Vagina (tissue), 2 donors: ENCODE measurements at regions not wholly inside any gene's neighbourhood (a gene's known extent, or its start where the extent isn't known, plus 50 kb on each side); places are given as distances from the start of the nearest gene placed in this dataset.

Source experiments
- DNase-seq, 2 donors: peaks; one replicate each; pipeline ENCODE4 v3.0.0-alpha.2; 2017; ENCODE audit errors: extremely low spot score in 2 of 2
- H3K27ac ChIP-seq: fragments of 200-600 bp; sonication (generic); one replicate; pipeline ENCODE4 v1.5.1; 2019
- H3K27me3 ChIP-seq: fragments of 200-600 bp; sonication (generic); one replicate; pipeline ENCODE4 v1.5.1; 2019
- H3K36me3 ChIP-seq, 2 donors: fragments of 200-600 bp; sonication (generic); one replicate each; pipeline ENCODE4 v1.5.1; 2017 to 2019
- H3K4me1 ChIP-seq: fragments of 200-600 bp; sonication (generic); one replicate; pipeline ENCODE4 v1.5.1; 2019
- H3K4me3 ChIP-seq, 2 donors: fragments of 200-600 bp; sonication (generic); 1 replicate in 1 of 2; 2 replicates in 1 of 2; pipeline ENCODE4 v1.5.1; 2016 to 2019
- H3K9me3 ChIP-seq: fragments of 200-600 bp; sonication (generic); one replicate; pipeline ENCODE4 v1.5.1; 2019
- POLR2A ChIP-seq, 2 donors: fragments of 450-650 bp; IDR thresholded peaks; one replicate each; pipeline ENCODE4 v1.6.1; 2017; ENCODE audit warnings: antibody characterized with exemption in 2 of 2, mild to moderate bottlenecking in 2 of 2, moderate library complexity in 2 of 2
- POLR2AphosphoS5 ChIP-seq, 2 donors: sonication (generic); formaldehyde crosslinking; IDR thresholded peaks; one replicate each; pipeline ENCODE4 v1.9.0; 2017; ENCODE audit warnings: antibody characterized with exemption in 2 of 2, mild to moderate bottlenecking in 2 of 2, low read depth in 1 of 2; ENCODE audit not compliant: insufficient read depth in 1 of 2
- intact Hi-C: fragments of 100-400 bp; cut with DNase I; formaldehyde crosslinking; loops from one replicate; pipeline ENCODE4 v1.15.1; 2023
- TF ChIP-seq, protein P1 (sequence below), 3 experiments: fragments of 450-650 bp in 2 of 3; fragments of 200-600 bp in 1 of 3; sonication (generic) in 1 of 3; IDR thresholded peaks; one replicate each; pipeline ENCODE4 v1.5.1; 2017 to 2019; ENCODE audit warnings: antibody characterized with exemption in 3 of 3, mild to moderate bottlenecking in 2 of 3, moderate library complexity in 2 of 3

- intact Hi-C loops: no loop called here
- no peak overlapping the region for H3K27ac ChIP-seq
These were observed 249.5 kb upstream of the FN1 start for GRCh38 chr2:215685238-215685990.

DNA sequence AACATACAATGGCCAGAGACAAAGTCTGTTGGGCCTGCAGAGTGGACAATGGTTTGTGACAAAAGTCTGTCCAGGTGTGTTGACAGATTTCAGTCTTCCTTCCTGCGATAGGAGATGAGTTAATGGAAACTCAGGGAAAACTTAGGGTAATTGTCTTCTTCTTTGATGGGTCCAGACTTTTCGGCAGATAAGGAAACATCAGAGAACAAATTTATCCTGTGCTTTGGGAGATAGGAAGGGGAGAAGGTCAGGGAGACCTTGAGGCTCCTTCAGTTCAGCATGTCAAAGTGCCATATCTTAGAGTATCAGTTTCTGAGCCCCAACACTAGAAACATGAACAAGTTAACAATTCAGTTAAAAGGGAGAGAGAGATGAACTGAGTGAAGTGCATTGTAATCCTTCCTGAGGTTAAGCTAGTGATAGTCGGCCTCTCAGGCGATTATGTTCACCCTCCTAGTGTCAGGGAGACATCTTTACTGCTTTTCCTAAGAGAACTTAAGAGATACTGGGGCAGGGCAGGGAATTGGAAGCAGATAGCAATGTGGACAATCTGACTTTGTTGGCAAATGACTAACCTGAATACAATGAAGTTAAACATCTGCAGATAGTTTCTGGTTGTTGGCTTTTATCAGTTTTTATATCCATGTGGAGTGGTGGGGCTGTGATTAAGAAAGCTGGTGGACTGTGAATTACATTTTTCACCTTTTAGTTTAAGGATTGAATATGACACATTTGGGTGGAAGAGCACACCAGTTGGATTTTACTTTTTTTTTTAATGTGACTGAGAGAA lies 248.8 kb upstream of the FN1 start:
- Histone ChIP-seq H3K4me1 (peaks cover 8% of the 10 kb centered on the region), H3K27me3 (no peaks in the 10 kb centered on the region), H3K4me3 (no peak overlapping the region), H3K36me3 (no peaks in the 10 kb centered on the region), H3K9me3 (no peaks in the 10 kb centered on the region), H3K27ac (no peak overlapping the region)
- no peak for TF ChIP-seq POLR2A (IDR thresholded peaks at IDR 0.05)
- TF ChIP-seq, protein P1, sequence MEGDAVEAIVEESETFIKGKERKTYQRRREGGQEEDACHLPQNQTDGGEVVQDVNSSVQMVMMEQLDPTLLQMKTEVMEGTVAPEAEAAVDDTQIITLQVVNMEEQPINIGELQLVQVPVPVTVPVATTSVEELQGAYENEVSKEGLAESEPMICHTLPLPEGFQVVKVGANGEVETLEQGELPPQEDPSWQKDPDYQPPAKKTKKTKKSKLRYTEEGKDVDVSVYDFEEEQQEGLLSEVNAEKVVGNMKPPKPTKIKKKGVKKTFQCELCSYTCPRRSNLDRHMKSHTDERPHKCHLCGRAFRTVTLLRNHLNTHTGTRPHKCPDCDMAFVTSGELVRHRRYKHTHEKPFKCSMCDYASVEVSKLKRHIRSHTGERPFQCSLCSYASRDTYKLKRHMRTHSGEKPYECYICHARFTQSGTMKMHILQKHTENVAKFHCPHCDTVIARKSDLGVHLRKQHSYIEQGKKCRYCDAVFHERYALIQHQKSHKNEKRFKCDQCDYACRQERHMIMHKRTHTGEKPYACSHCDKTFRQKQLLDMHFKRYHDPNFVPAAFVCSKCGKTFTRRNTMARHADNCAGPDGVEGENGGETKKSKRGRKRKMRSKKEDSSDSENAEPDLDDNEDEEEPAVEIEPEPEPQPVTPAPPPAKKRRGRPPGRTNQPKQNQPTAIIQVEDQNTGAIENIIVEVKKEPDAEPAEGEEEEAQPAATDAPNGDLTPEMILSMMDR (IDR thresholded peaks at IDR 0.05): no peak
- no peak for TF ChIP-seq POLR2AphosphoS5 (IDR thresholded peaks at IDR 0.05; ENCODE audit: insufficient read depth in 1 of 2, low read depth in 1 of 2)
- intact Hi-C loops: no loop called here
- no peak for DNase-seq

More at GRCh38 chr2:215685238-215685990, 249.5 kb upstream of the FN1 start:
- TF ChIP-seq POLR2A (IDR thresholded peaks at IDR 0.05): no peak
- no peak for TF ChIP-seq POLR2AphosphoS5 (IDR thresholded peaks at IDR 0.05; ENCODE audit: insufficient read depth in 1 of 2, low read depth in 1 of 2)
- TF ChIP-seq, protein P1 (IDR thresholded peaks at IDR 0.05): no peak
- Histone ChIP-seq H3K4me3 (no peak overlapping the region), H3K36me3 (no peaks in the 10 kb centered on the region), H3K9me3 (no peaks in the 10 kb centered on the region), H3K4me1 (peaks cover 8% of the 10 kb centered on the region), H3K27me3 (no peaks in the 10 kb centered on the region)
- DNase-seq: no peak

- intact Hi-C loops: no loop called here
- DNase-seq: no peak
- Histone ChIP-seq H3K4me3 (no peak overlapping the region), H3K9me3 (no peaks in the 10 kb centered on the region), H3K27ac (no peak overlapping the region), H3K4me1 (peaks cover 8% of the 10 kb centered on the region), H3K27me3 (no peaks in the 10 kb centered on the region), H3K36me3 (no peaks in the 10 kb centered on the region)
- TF ChIP-seq POLR2A (IDR thresholded peaks at IDR 0.05) (no peak), POLR2AphosphoS5 (IDR thresholded peaks at IDR 0.05; ENCODE audit: insufficient read depth in 1 of 2, low read depth in 1 of 2) (no peak)
- TF ChIP-seq, protein P1 (IDR thresholded peaks at IDR 0.05): no peak
These were observed 247.4 kb upstream of the FN1 start for GRCh38 chr2:215683295-215683694.

DNA sequence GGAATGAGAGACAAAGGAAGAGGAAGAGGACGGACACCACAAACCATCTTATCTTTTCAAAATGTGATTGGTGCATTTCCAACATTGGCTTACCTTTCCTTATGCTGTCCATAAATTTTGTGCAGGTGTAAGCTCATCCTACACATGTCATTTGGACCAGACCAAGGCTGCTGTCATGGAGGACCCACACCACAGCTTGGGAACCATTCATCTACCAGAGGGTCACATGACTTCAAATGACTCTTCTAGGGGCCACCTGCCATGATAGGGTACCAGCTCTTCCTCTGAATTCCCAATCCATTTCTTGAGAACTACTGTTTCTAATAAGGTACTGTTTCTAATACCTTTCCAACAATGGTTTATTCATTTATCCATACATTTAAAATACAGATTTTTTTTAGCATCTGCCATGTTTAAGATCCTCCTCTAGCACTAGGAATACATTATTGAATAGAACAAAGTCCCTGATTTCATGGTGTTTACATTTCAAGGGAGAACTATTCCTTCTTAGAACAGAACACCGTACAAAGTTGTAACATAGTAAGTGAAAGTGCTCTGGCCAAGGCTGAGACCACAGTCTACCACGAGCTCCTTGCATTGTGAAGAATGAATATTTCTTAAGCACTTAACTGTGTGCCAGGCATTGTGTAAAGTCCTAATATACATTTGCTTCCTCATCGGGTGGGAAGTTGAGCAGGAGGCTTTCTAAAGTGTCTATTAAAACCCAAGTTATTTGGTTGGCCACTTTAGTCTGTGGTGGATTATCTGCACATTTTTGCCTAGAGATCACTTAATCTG lies 246.1 kb upstream of the FN1 start:
- H3K4me3 ChIP-seq: no peak overlapping the region
- TF ChIP-seq POLR2AphosphoS5 (IDR thresholded peaks at IDR 0.05; ENCODE audit: insufficient read depth in 1 of 2, low read depth in 1 of 2) (no peak), POLR2A (IDR thresholded peaks at IDR 0.05) (no peak)
- TF ChIP-seq, protein P1 (IDR thresholded peaks at IDR 0.05): no peak
- no peak overlapping the region for H3K27ac ChIP-seq
- H3K9me3 ChIP-seq: no peaks in the 10 kb centered on the region
- H3K36me3 ChIP-seq: no peaks in the 10 kb centered on the region
- no peaks in the 10 kb centered on the region for H3K27me3 ChIP-seq
- H3K4me1 ChIP-seq: peaks cover 8% of the 10 kb centered on the region
- intact Hi-C loops: no loop called here
- no peak for DNase-seq
